SK-N-SH treated with all-trans-retinoic acid at 6 μM for 48 hours (cell line): ENCODE measurements at regions not wholly inside any gene's neighbourhood (a gene's known extent, or its start where the extent isn't known, plus 50 kb on each side); places are given as distances from the start of the nearest gene placed in this dataset.

Experiments used
- ATAC-seq: fragments of 200-7000 bp; cut with Tn5 transposase; 3 replicates; pipeline ENCODE4 v1.9.1; 2020; ENCODE audit warnings: mild to moderate bottlenecking, moderate library complexity
- ARNTL ChIP-seq: fragments of 450-650 bp; formaldehyde crosslinking; IDR thresholded peaks from 2 replicates; pipeline ENCODE4 v1.5.0; 2020; ENCODE audit warnings: low read depth, mild to moderate bottlenecking, moderate library complexity, borderline replicate concordance
- BACH2 ChIP-seq: fragments of 250-450 bp; sonication (Bioruptor Pico); IDR thresholded peaks from 2 replicates; pipeline ENCODE4 v1.9.0; 2021; ENCODE audit warnings: mild to moderate bottlenecking, borderline replicate concordance
- CREB5 ChIP-seq: fragments of 250-450 bp; sonication (Bioruptor Pico); IDR thresholded peaks from 2 replicates; pipeline ENCODE4 v1.5.1; 2020; ENCODE audit warnings: low read depth, mild to moderate bottlenecking, moderate library complexity
- CSDC2 ChIP-seq: fragments of 250-450 bp; sonication (Bioruptor Pico); IDR thresholded peaks from 2 replicates; pipeline ENCODE4 v1.5.0; 2020; ENCODE audit warnings: mild to moderate bottlenecking, moderate library complexity
- CSRNP3 ChIP-seq: fragments of 250-450 bp; sonication (Bioruptor Pico); IDR thresholded peaks from 2 replicates; pipeline ENCODE4 v1.5.1; 2021; ENCODE audit warnings: mild to moderate bottlenecking, moderate library complexity
- ESRRG ChIP-seq: fragments of 250-450 bp; sonication (Bioruptor Pico); IDR thresholded peaks from 2 replicates; pipeline ENCODE4 v1.6.1; 2021; ENCODE audit warnings: mild to moderate bottlenecking
- GLIS3 ChIP-seq: fragments of 250-450 bp; sonication (Bioruptor Pico); IDR thresholded peaks from 2 replicates; pipeline ENCODE4 v1.5.0; 2020; ENCODE audit warnings: mild to moderate bottlenecking, moderate library complexity
- ISL1 ChIP-seq: fragments of 250-450 bp; sonication (Bioruptor Pico); IDR thresholded peaks from 2 replicates; pipeline ENCODE4 v2.1.2; 2022; ENCODE audit warnings: mild to moderate bottlenecking, moderate library complexity
- PATZ1 ChIP-seq: fragments of 250-450 bp; sonication (Bioruptor Pico); IDR thresholded peaks from 2 replicates; pipeline ENCODE4 v1.8.0; 2020; ENCODE audit warnings: mild to moderate bottlenecking, moderate library complexity, borderline replicate concordance
- PPARA ChIP-seq: fragments of 250-450 bp; sonication (Bioruptor Pico); IDR thresholded peaks from 2 replicates; pipeline ENCODE4 v1.5.0; 2020; ENCODE audit warnings: mild to moderate bottlenecking, borderline replicate concordance
- RARB ChIP-seq: fragments of 250-450 bp; sonication (Bioruptor Pico); IDR thresholded peaks from 2 replicates; pipeline ENCODE4 v1.8.0; 2021; ENCODE audit warnings: mild to moderate bottlenecking, moderate library complexity
- SNAI2 ChIP-seq: fragments of 250-450 bp; sonication (Bioruptor Pico); IDR thresholded peaks from 2 replicates; pipeline ENCODE4 v1.5.0; 2020; ENCODE audit warnings: mild to moderate bottlenecking, moderate library complexity
- TCF4 ChIP-seq: fragments of 250-450 bp; sonication (Bioruptor Pico); IDR thresholded peaks from 2 replicates; pipeline ENCODE4 v1.8.0; 2021; ENCODE audit warnings: mild to moderate bottlenecking, moderate library complexity, borderline replicate concordance
- TSHZ2 ChIP-seq: fragments of 250-450 bp; sonication (Bioruptor Pico); IDR thresholded peaks from 2 replicates; pipeline ENCODE4 v1.5.0; 2020; ENCODE audit warnings: mild to moderate bottlenecking, moderate library complexity
- ZC3H10 ChIP-seq: fragments of 250-450 bp; sonication (Bioruptor Pico); IDR thresholded peaks from 2 replicates; pipeline ENCODE4 v1.5.1; 2021; ENCODE audit warnings: mild to moderate bottlenecking, moderate library complexity
- ZFP3 ChIP-seq: fragments of 250-450 bp; sonication (Bioruptor Pico); IDR thresholded peaks from 2 replicates; pipeline ENCODE4 v1.5.0; 2020; ENCODE audit warnings: mild to moderate bottlenecking, moderate library complexity
- ZFP30 ChIP-seq: fragments of 450-650 bp; formaldehyde crosslinking; IDR thresholded peaks from 2 replicates; pipeline ENCODE4 v1.5.0; 2022; ENCODE audit warnings: mild to moderate bottlenecking, moderate library complexity
- ZNF565 ChIP-seq: fragments of 450-650 bp; formaldehyde crosslinking; conservative IDR thresholded peaks from 2 replicates; pipeline ENCODE4 v1.5.0; 2020; ENCODE audit warnings: low read depth, mild to moderate bottlenecking, moderate library complexity
- ZNF70 ChIP-seq: fragments of 450-650 bp; formaldehyde crosslinking; IDR thresholded peaks from 2 replicates; pipeline ENCODE4 v1.5.0; 2020; ENCODE audit warnings: mild to moderate bottlenecking, moderate library complexity
- ZNF8 ChIP-seq: fragments of 450-650 bp; formaldehyde crosslinking; IDR thresholded peaks from 2 replicates; pipeline ENCODE4 v1.5.0; 2020; ENCODE audit warnings: mild to moderate bottlenecking, moderate library complexity

GRCh38 chr9:27880635-27881034 lies 307.4 kb upstream of the C9orf72 start (continued):
- no peak for TF ChIP-seq CSRNP3 (CRISPR knock-in tag)
- TF ChIP-seq CREB5 (CRISPR knock-in tag) = no peak

- TF ChIP-seq GLIS3 (CRISPR knock-in tag) (no peak), CSDC2 (no peak), ZC3H10 (CRISPR knock-in tag) (no peak), ZNF70 (CRISPR knock-in tag) (no peak), ZFP30 (CRISPR knock-in tag) (no peak), CSRNP3 (CRISPR knock-in tag) (no peak), ZFP3 (CRISPR knock-in tag) (no peak), ZNF565 (no peak), ESRRG (CRISPR knock-in tag) (no peak), RARB (CRISPR knock-in tag) (no peak), SNAI2 (no peak), CREB5 (CRISPR knock-in tag) (no peak), TSHZ2 (no peak), ZNF8 (no peak)
- TF ChIP-seq, all 23 proteins: peak for 0
- no peak for ATAC-seq
These were observed 315.5 kb upstream of the C9orf72 start for GRCh38 chr9:27888661-27889295.

- TF ChIP-seq ZFP3 (CRISPR knock-in tag) = no peak
- peak; percentile 51; the same call in 2 of the 3 replicates for ATAC-seq
These were observed 351.2 kb upstream of the C9orf72 start for GRCh38 chr9:27924502-27924901.

GRCh38 chr9:27925815-27926214 lies 352.5 kb upstream of the C9orf72 start:
- TF ChIP-seq PATZ1 (CRISPR knock-in tag) (no peak), ZNF565 (no peak), GLIS3 (CRISPR knock-in tag) (no peak), TCF4 (CRISPR knock-in tag) (no peak), BACH2 (CRISPR knock-in tag) (no peak), PPARA (CRISPR knock-in tag) (no peak), CSDC2 (no peak), ARNTL (no peak), TSHZ2 (no peak), CREB5 (CRISPR knock-in tag) (no peak), ZNF70 (CRISPR knock-in tag) (no peak), ESRRG (CRISPR knock-in tag) (no peak), ZC3H10 (CRISPR knock-in tag) (no peak), ISL1 (CRISPR knock-in tag) (no peak), SNAI2 (no peak), ZNF8 (no peak)
- TF ChIP-seq, all 23 proteins: peak for 0
- ATAC-seq = no peak
